ENCODE measurements at regions not wholly inside any gene's neighbourhood (a gene's known extent, or its start where the extent isn't known, plus 50 kb on each side); places are given as distances from the start of the nearest gene placed in this dataset.

DNA sequence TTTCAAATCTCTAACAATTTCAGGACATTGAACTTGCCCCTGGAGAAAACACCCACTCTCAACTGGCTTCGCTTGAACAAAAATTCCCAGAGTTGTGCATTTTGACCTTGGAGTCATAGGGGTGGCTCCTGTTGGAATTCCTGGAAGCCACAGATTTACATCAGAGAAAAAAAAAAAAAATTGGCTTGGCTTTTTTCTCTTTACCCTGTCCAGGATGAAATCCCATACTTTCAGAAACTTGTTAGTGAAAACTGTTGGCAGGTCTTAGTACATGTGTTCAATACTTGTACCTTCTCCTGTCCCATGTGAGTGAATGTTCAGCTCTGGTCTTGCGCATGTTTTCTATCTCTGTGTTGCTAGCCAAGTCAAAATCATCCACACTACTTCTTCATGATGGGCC, 228.8 kb downstream of the TGFB2 start:
- no peak for DNase-seq (ENCODE audit: low read depth)

DNA sequence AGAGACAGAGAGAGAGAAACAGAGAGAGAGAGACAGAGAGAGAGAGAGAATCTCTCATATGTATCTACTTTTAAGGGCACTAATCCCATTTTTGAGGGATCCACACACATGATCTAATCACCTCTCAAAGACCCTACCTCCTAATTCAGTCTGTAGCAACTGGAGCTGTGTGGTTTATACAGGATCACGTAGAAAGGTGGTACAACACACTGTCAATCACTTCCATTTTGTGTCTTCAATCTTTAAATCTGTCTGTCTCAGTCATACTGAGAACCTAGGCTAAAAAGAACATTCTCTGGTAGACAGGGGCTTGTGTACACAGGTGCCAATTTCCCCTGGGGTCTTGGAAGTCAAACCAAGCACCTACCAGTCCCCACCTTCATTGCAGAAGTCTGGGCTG, 229.9 kb downstream of the TGFB2 start:
- no peak for DNase-seq (ENCODE audit: low read depth)

GRCh38 chr1:218575856-218576255, 230.7 kb downstream of the TGFB2 start:
- DNase-seq (ENCODE audit: low read depth), result no peak

GRCh38 chr1:218582646-218583045, 237.5 kb downstream of the TGFB2 start:
- no peak for DNase-seq (ENCODE audit: low read depth)

- peak; percentile 55 for DNase-seq (ENCODE audit: low read depth)
These were observed 239.5 kb downstream of the TGFB2 start for GRCh38 chr1:218584418-218585155.

- peak; percentile 88 for DNase-seq (ENCODE audit: low read depth)
These were observed 240.5 kb downstream of the TGFB2 start for GRCh38 chr1:218585511-218586184.

GRCh38 chr1:218587900-218588299, 242.8 kb downstream of the TGFB2 start:
- DNase-seq (ENCODE audit: low read depth), result no peak

DNA sequence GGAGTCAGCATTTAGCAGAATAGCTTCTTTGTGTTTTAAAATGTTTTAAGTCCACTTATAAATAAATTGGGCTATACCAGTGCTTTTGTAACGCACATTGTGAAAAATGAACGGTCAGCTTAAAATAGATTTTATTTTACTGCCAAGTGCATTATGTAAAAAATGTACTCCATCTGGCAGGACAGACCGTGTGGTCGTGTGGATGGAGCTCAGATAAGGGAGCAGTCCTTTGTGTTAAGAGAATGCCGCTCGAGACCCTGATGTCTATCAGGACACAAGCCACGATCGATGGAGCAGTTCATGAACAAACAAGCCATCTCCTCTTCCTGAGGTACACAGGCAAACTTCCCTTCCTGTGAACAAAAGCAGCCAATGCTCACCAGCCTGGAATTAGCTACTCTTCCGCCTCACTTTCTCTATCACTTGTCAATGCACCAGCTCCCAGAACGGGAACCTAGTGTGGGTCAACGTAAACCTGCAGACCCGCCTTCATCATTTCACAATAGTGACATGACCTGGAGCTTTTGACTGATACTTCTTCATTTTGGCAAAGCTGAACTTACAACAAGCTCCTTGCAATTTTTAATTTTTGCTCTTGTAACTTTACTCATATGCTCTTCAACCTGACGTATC, 243.5 kb downstream of the TGFB2 start:
- no peak for DNase-seq (ENCODE audit: low read depth)

GRCh38 chr1:218589487-218589886, 244.4 kb downstream of the TGFB2 start:
- no peak for DNase-seq (ENCODE audit: low read depth)

- DNase-seq (ENCODE audit: low read depth), result no peak
These were observed 246.8 kb downstream of the TGFB2 start for GRCh38 chr1:218591966-218592365.

DNA sequence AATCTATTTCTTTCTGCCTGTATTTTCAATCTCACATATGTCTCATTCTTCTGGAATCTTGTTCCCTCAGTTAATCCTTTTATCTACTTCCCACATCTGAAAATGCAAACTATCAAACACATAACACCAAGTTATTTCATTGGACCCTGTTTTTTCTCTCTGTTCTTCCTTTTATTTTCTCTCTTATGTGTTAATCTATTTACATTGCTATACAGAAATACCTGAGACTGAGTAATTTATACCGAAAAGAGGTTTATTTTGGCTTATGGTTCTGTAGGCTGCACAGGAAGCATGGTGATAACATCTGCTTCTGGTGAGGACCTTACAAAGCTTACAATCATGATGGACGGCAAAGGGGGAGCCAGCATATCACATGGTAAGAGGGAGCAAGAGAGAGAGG, 247.6 kb downstream of the TGFB2 start:
- DNase-seq (ENCODE audit: low read depth), result no peak

GRCh38 chr1:218600968-218601367, 255.8 kb downstream of the TGFB2 start:
- DNase-seq (ENCODE audit: low read depth), result no peak

DNA sequence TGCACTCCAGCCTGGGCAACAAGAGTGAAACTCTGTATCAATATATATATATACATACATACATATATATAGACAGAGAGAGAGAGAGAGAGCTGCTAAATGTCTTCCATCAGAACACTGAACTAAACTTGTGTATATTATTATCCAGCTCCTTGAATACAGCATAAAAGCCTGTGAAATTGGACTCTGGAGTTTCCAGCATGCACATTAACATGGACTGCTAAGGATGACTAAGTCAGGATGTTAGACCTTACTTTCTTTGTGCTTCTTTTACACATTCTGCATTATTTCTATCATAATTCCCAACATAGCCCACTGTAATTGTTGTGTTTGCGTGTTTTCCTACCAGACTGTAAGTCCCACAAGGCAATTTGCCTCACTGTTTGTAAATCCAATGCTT, 259.1 kb downstream of the TGFB2 start:
- no peak for DNase-seq (ENCODE audit: low read depth)

DNA sequence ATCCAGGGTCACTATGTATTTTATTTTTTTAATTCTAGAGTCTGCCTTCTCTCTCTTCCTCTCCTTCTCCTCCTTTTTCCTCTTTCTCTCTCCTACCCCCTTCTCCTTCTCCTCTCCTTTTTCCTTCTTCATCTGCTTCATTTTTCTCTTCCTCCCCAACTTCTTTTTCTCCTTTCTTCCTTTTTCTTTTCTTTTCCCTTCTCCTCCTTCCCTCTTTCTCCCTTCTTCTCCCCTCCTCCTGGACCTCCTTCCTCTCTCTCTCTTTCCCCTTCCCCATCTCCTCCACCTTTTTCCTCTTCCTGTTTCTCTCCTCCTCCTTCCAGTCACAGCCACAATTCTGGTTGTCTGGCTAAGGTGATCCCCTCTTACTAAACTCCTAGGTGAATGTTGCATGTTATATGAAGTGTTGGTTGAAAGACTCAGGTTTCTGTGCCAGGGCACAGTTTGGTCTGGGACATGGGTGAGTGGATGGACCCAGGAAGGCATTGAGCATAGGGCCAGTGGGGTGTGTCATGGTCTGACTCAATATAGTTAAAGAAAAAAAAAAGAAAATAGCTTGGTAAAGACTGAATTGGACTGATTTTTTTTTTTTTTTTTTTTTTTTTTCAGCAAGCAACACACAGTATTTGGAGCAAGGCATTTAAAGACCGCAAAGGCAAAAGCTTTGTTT, 266.9 kb downstream of the TGFB2 start:
- DNase-seq (ENCODE audit: low read depth), result no peak

GRCh38 chr1:218613105-218613504, 268.0 kb downstream of the TGFB2 start:
- DNase-seq (ENCODE audit: low read depth), result no peak

- DNase-seq (ENCODE audit: low read depth), result no peak
These were observed 268.9 kb downstream of the TGFB2 start for GRCh38 chr1:218614031-218614430.

DNA sequence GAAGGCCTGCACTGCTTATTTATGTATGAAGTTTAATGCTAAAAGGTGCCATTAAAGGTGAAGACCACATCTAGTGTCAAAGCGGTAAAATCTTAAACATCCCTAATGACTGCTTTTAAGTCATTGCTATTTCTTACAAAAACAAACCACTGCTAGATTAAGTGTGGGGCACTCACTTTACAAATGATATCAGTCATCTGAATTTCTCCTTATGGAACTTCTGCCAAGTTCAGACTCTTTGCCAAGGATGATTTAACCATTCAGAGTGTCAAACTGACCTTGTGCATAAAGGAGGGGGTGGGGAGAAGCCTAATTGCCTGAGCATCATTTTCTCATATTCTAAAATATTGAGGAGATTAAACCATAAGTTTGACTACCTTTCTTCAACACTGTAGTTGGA, 271.5 kb downstream of the TGFB2 start:
- DNase-seq (ENCODE audit: low read depth), result peak; percentile 16

- DNase-seq (ENCODE audit: low read depth), result no peak
These were observed 272.9 kb downstream of the TGFB2 start for GRCh38 chr1:218617986-218618385.

DNA sequence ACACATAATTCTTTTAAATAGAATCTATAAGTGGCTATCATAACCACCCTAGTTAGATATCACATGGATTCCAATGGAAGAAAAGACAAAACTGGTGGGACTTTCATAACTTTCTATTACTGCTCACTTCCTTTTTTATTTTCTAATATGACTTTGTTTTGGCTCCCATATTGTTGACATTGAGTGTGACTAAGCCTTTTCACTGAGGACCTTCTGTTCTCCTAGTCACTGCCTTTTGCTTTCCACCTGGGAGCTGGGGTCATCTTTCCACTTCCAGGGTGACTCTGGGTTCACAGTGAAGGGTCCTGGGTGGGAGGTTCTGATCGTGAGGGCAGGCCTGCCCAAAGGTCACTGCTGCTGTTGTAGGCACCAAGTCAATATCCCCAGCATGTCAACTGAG, 275.8 kb downstream of the TGFB2 start:
- DNase-seq (ENCODE audit: low read depth), result no peak

GRCh38 chr1:218624052-218624451, 278.9 kb downstream of the TGFB2 start:
- no peak for DNase-seq (ENCODE audit: low read depth)

DNA sequence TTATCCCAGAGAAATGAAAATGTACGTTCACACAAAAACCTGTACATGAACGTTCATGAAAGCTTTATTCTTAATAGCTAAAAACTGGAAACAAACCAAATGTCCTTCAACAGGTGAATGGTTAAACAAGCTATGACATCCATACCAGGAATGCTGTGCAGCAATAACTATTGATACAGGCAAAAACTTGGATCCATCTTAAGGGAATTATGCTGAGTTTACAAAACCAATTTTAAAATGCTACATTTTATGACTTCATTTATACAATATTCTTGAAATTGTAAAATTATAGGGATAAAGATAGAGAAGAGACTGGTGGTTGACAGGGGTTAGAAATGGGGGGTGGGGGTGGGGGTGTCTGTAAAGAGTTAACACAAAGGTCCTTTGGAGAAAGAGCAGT, 280.3 kb downstream of the TGFB2 start:
- DNase-seq (ENCODE audit: low read depth), result no peak
